GM12878 (cell line): ENCODE measurements at regions not wholly inside any gene's neighbourhood (a gene's known extent, or its start where the extent isn't known, plus 50 kb on each side); places are given as distances from the start of the nearest gene placed in this dataset.

Experiments
- ATAC-seq: fragments of 200-7000 bp; cut with Tn5 transposase; 3 replicates; pipeline ENCODE4 v1.9.1; 2020; ENCODE audit warnings: mild to moderate bottlenecking, moderate library complexity
- BruUV-seq: library from RNA; stranded (reverse); fragments of 400-500 nt; replicated peaks from 2 replicates; lab custom pipeline; 2021; lab: Mats Ljungman, UMichigan
- CTCF ChIA-PET: fragments of 300-600 bp; sonication (Branson Sonifier 250); formaldehyde crosslinking; extraction: SDS; loops from one replicate; lab custom pipeline; 2021; ENCODE audit warnings: inconsistent platforms; lab: Yijun Ruan, JAX
- POLR2A ChIA-PET: fragments of 350-600 bp; formaldehyde crosslinking; extraction: SDS; loops from one replicate; lab custom pipeline; 2021; ENCODE audit warnings: inconsistent platforms; lab: Charles Lee
- RAD21 ChIA-PET: fragments of 300-600 bp; sonication (Branson Sonifier 250); formaldehyde crosslinking; loops from one replicate; lab custom pipeline; 2023; ENCODE audit warnings: antibody characterized with exemption; ENCODE audit not compliant: unreplicated experiment; lab: Charles Lee
- SMC1A ChIA-PET: fragments of 300-600 bp; sonication (Branson Sonifier 250); formaldehyde crosslinking; loops from one replicate; lab custom pipeline; 2023; ENCODE audit not compliant: unreplicated experiment, uncharacterized antibody; lab: Charles Lee
- DNase-seq: peaks from one replicate; pipeline ENCODE4 v3.0.0-alpha.2; 2011; ENCODE audit warnings: low read depth, low spot score
- FAIRE-seq: peaks from 3 replicates; lab custom pipeline; 2011; peaks lifted over from hg19 to GRCh38; lab: Jason Lieb, UNC
- H2AFZ ChIP-seq: 2 replicates; pipeline ENCODE4 v1.6.0; 2011; ENCODE audit warnings: low read depth, low read length, control low read depth; ENCODE audit not compliant: control insufficient read depth
- H3K27ac ChIP-seq: 2 replicates; pipeline ENCODE4 v1.5.1; 2011; ENCODE audit warnings: control low read depth; ENCODE audit not compliant: control insufficient read depth, insufficient read depth
- H3K27me3 ChIP-seq, 2 experiments: replicated peaks in 1 of 2; 2 replicates each; pipeline versions ENCODE4 v1.6.0 to v1.6.1; 2011; ENCODE audit warnings: low read length in 1 of 2; ENCODE audit not compliant: control insufficient read depth in 2 of 2, insufficient read depth in 2 of 2
- H3K36me3 ChIP-seq, 2 experiments: 2 replicates each; pipeline ENCODE4 v1.5.1; 2011; ENCODE audit warnings: low read length in 1 of 2; ENCODE audit not compliant: control insufficient read depth in 2 of 2, insufficient read depth in 2 of 2
- H3K4me1 ChIP-seq: 2 replicates; pipeline ENCODE4 v1.6.1; 2011; ENCODE audit warnings: mild to moderate bottlenecking, low read length, moderate library complexity, mixed read lengths; ENCODE audit not compliant: control insufficient read depth, insufficient read depth
- H3K4me2 ChIP-seq: 2 replicates; pipeline ENCODE4 v1.6.0; 2011; ENCODE audit warnings: control low read depth; ENCODE audit not compliant: control insufficient read depth, insufficient read depth
- H3K4me3 ChIP-seq: fragments of 200-600 bp; sonication (generic); 2 replicates; pipeline ENCODE4 v1.5.1; 2016
- H3K79me2 ChIP-seq: 2 replicates; pipeline ENCODE4 v1.6.0; 2011; ENCODE audit warnings: low read length; ENCODE audit not compliant: control insufficient read depth, insufficient read depth
- H3K9ac ChIP-seq: 2 replicates; pipeline ENCODE4 v1.8.0; 2011; ENCODE audit warnings: low read length, control low read depth, mixed read lengths; ENCODE audit not compliant: control insufficient read depth, insufficient read depth
- H3K9me3 ChIP-seq: replicated peaks from 3 replicates; pipeline ENCODE4 v1.5.1; 2011; ENCODE audit warnings: mild to moderate bottlenecking, low read length; ENCODE audit not compliant: control insufficient read depth, insufficient read depth
- H4K20me1 ChIP-seq: 2 replicates; pipeline ENCODE4 v1.6.0; 2011; ENCODE audit not compliant: control insufficient read depth, insufficient read depth
- CBFB ChIP-seq: IDR thresholded peaks from 2 replicates; pipeline ENCODE4 v1.6.1; 2016; ENCODE audit warnings: antibody characterized with exemption, low read depth
- HCFC1 ChIP-seq: fragments of 150-350 bp; IDR thresholded peaks from 2 replicates; pipeline ENCODE4 v1.6.1; 2014; ENCODE audit warnings: low read length
- IKZF1 ChIP-seq: fragments of 450-650 bp; conservative IDR thresholded peaks from 2 replicates; pipeline ENCODE4 v1.6.1; 2017; ENCODE audit warnings: antibody characterized with exemption, mild to moderate bottlenecking
- MTA2 ChIP-seq: fragments of 450-650 bp; IDR thresholded peaks from 2 replicates; pipeline ENCODE4 v1.6.1; 2016; ENCODE audit warnings: low read depth, mild to moderate bottlenecking, moderate library complexity
- NFYA ChIP-seq: IDR thresholded peaks from 2 replicates; pipeline ENCODE4 v1.6.1; 2011; ENCODE audit warnings: low read depth, mild to moderate bottlenecking, low read length, improper control_type of control experiment, borderline replicate concordance
- PBX3 ChIP-seq: IDR thresholded peaks from 2 replicates; pipeline ENCODE4 v1.6.1; 2011; ENCODE audit warnings: mild to moderate bottlenecking, low read depth, low read length, moderate library complexity; ENCODE audit not compliant: insufficient replicate concordance
- POU2F2 ChIP-seq: IDR thresholded peaks from 3 replicates; pipeline ENCODE4 v1.6.1; 2011; ENCODE audit warnings: low read depth, mild to moderate bottlenecking, low read length, borderline replicate concordance
- RCOR1 ChIP-seq: conservative IDR thresholded peaks from 2 replicates; pipeline ENCODE4 v1.6.1; 2012; ENCODE audit warnings: low read depth, low read length, improper control_type of control experiment
- SP1 ChIP-seq: IDR thresholded peaks from one replicate; pipeline ENCODE4 v1.6.1; 2011; ENCODE audit warnings: low read depth, low read length
- TCF7 ChIP-seq: IDR thresholded peaks from 2 replicates; pipeline ENCODE4 v1.6.1; 2014; ENCODE audit warnings: antibody characterized with exemption, borderline replicate concordance
- ZNF207 ChIP-seq: fragments of 450-650 bp; IDR thresholded peaks from 2 replicates; pipeline ENCODE4 v1.6.1; 2014; ENCODE audit warnings: antibody characterized with exemption, mild to moderate bottlenecking, borderline replicate concordance
- WGBS: methylation state at CpG from one replicate; pipeline ENCODE4 v1.1.6; 2016; ENCODE audit warnings: low lambda C conversion rate; ENCODE audit not compliant: insufficient replicate concordance, insufficient coverage; ENCODE audit errors: missing lambda C conversion rate; 5-methylcytosine and 5-hydroxymethylcytosine counted together
- in situ Hi-C: fragments of 300-500 bp; cut with MboI; formaldehyde crosslinking; loops from 9 replicates; pipeline ENCODE4 v1.14.3; 2018; ENCODE audit warnings: mixed read lengths
- intact Hi-C: fragments of 100-400 bp; cut with micrococcal nuclease; formaldehyde crosslinking; loops from one replicate; pipeline ENCODE4 v1.14.2; 2022; ENCODE audit not compliant: unreplicated experiment
- TF ChIP-seq, protein P1 (sequence below): fragments of 450-650 bp; IDR thresholded peaks from 2 replicates; pipeline ENCODE4 v1.6.1; 2017; ENCODE audit warnings: mild to moderate bottlenecking, moderate library complexity
- TF ChIP-seq, protein P2 (sequence below): fragments of 450-650 bp; formaldehyde crosslinking; IDR thresholded peaks from 2 replicates; pipeline ENCODE4 v1.4.0; 2022; ENCODE audit warnings: mild to moderate bottlenecking, moderate library complexity

- no peak for FAIRE-seq
- H3K9ac ChIP-seq: no peak overlapping the region
- ChIA-PET SMC1A (no interaction called here), POLR2A (no interaction called here), CTCF (no interaction called here), RAD21 (no interaction called here)
- WGBS: 0% methylated on average over 2 of the region's 2 CpGs
- in situ Hi-C loops (no loop called here), intact Hi-C loops (no loop called here)
- TF ChIP-seq ZNF207 (no peak), NFYA (no peak), TCF7 (no peak), IKZF1 (no peak), RCOR1 (no peak), SP1 (no peak), PBX3 (no peak), CBFB (no peak), POU2F2 (no peak), MTA2 (no peak), HCFC1 (no peak)
- TF ChIP-seq, protein P1, sequence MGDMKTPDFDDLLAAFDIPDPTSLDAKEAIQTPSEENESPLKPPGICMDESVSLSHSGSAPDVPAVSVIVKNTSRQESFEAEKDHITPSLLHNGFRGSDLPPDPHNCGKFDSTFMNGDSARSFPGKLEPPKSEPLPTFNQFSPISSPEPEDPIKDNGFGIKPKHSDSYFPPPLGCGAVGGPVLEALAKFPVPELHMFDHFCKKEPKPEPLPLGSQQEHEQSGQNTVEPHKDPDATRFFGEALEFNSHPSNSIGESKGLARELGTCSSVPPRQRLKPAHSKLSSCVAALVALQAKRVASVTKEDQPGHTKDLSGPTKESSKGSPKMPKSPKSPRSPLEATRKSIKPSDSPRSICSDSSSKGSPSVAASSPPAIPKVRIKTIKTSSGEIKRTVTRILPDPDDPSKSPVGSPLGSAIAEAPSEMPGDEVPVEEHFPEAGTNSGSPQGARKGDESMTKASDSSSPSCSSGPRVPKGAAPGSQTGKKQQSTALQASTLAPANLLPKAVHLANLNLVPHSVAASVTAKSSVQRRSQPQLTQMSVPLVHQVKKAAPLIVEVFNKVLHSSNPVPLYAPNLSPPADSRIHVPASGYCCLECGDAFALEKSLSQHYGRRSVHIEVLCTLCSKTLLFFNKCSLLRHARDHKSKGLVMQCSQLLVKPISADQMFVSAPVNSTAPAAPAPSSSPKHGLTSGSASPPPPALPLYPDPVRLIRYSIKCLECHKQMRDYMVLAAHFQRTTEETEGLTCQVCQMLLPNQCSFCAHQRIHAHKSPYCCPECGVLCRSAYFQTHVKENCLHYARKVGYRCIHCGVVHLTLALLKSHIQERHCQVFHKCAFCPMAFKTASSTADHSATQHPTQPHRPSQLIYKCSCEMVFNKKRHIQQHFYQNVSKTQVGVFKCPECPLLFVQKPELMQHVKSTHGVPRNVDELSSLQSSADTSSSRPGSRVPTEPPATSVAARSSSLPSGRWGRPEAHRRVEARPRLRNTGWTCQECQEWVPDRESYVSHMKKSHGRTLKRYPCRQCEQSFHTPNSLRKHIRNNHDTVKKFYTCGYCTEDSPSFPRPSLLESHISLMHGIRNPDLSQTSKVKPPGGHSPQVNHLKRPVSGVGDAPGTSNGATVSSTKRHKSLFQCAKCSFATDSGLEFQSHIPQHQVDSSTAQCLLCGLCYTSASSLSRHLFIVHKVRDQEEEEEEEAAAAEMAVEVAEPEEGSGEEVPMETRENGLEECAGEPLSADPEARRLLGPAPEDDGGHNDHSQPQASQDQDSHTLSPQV: no peak
- TF ChIP-seq, protein P2, sequence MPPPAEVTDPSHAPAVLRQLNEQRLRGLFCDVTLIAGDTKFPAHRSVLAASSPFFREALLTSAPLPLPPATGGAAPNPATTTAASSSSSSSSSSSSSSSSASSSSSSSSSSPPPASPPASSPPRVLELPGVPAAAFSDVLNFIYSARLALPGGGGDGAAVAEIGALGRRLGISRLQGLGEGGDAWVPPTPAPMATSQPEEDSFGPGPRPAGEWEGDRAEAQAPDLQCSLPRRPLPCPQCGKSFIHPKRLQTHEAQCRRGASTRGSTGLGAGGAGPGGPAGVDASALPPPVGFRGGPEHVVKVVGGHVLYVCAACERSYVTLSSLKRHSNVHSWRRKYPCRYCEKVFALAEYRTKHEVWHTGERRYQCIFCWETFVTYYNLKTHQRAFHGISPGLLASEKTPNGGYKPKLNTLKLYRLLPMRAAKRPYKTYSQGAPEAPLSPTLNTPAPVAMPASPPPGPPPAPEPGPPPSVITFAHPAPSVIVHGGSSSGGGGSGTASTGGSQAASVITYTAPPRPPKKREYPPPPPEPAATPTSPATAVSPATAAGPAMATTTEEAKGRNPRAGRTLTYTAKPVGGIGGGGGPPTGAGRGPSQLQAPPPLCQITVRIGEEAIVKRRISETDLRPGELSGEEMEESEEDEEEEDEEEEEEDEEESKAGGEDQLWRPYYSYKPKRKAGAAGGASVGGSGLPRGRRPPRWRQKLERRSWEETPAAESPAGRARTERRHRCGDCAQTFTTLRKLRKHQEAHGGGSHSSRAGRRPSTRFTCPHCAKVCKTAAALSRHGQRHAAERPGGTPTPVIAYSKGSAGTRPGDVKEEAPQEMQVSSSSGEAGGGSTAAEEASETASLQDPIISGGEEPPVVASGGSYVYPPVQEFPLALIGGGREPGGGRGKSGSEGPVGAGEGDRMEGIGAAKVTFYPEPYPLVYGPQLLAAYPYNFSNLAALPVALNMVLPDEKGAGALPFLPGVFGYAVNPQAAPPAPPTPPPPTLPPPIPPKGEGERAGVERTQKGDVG (CRISPR knock-in tag): no peak
- no peak overlapping the region for H3K4me3 ChIP-seq
- no peaks in the 10 kb centered on the region for H4K20me1 ChIP-seq
- no peak overlapping the region for H2AFZ ChIP-seq
- no peaks in the 10 kb centered on the region for H3K79me2 ChIP-seq
- no peaks in the 10 kb centered on the region for H3K9me3 ChIP-seq
- no peaks in the 10 kb centered on the region for H3K36me3 ChIP-seq
- H3K4me2 ChIP-seq: no peak overlapping the region
- ATAC-seq: no peak
- H3K27ac ChIP-seq: no peak overlapping the region
- DNase-seq: no peak
- H3K27me3 ChIP-seq: no peaks in the 10 kb centered on the region
- no peaks in the 10 kb centered on the region for H3K4me1 ChIP-seq
- no TSS peak for BruUV-seq
Measured at GRCh38 chrX:113457719-113458118, 617.1 kb upstream of the AMOT start.
